HepG2 (cell line): ENCODE measurements at regions not wholly inside any gene's neighbourhood (a gene's known extent, or its start where the extent isn't known, plus 50 kb on each side); places are given as distances from the start of the nearest gene placed in this dataset.

Experiments
- ATAC-seq: fragments of 200-7000 bp; cut with Tn5 transposase; 3 replicates; pipeline ENCODE4 v1.9.1; 2020; ENCODE audit warnings: mild to moderate bottlenecking, moderate library complexity
- BruUV-seq: library from RNA; stranded (reverse); fragments of 400-500 nt; replicated peaks from 2 replicates; lab custom pipeline; 2021; lab: Mats Ljungman, UMichigan
- CTCF ChIA-PET: fragments of 300-600 bp; formaldehyde crosslinking; extraction: SDS; loops from one replicate; lab custom pipeline; 2021; ENCODE audit warnings: low total read pairs, inconsistent platforms, low intra/inter-chr PET ratio; lab: Yijun Ruan, JAX
- POLR2A ChIA-PET: fragments of 350-600 bp; sonication (Branson Sonifier 250); formaldehyde crosslinking; loops from one replicate; lab custom pipeline; 2020; ENCODE audit warnings: antibody characterized with exemption, inconsistent platforms; lab: Yijun Ruan, JAX
- DNase-seq: peaks from one replicate; pipeline ENCODE4 v3.0.0-alpha.2; 2015; ENCODE audit warnings: low spot score
- FAIRE-seq: peaks from 3 replicates; lab custom pipeline; 2011; peaks lifted over from hg19 to GRCh38; lab: Jason Lieb, UNC
- H2AFZ ChIP-seq: one replicate; pipeline ENCODE4 v1.6.1; 2011; ENCODE audit warnings: low read length, inconsistent platforms
- H3K27ac ChIP-seq: fragments of 300-600 bp; 3 replicates; pipeline ENCODE4 v1.8.0; 2011; ENCODE audit warnings: mixed run types, mild to moderate bottlenecking, mixed read lengths, low read length, inconsistent platforms; ENCODE audit not compliant: insufficient read depth; ENCODE audit errors: extremely low read length
- H3K27me3 ChIP-seq, 2 experiments: fragments of 200-600 bp in 1 of 2; 2 replicates in 1 of 2; 3 replicates in 1 of 2; pipeline versions ENCODE4 v1.6.0 to v1.8.0; 2011; ENCODE audit warnings: low read length in 2 of 2, mild to moderate bottlenecking in 2 of 2, moderate library complexity in 2 of 2, inconsistent platforms in 1 of 2; ENCODE audit not compliant: insufficient read depth in 2 of 2, control insufficient read depth in 1 of 2
- H3K36me3 ChIP-seq, 2 experiments: fragments of 200-600 bp in 1 of 2; replicated peaks in 1 of 2; 2 replicates in 1 of 2; 3 replicates in 1 of 2; pipeline versions ENCODE4 v1.5.1 to v1.8.0; 2011; ENCODE audit warnings: low read length in 2 of 2, inconsistent platforms in 1 of 2; ENCODE audit not compliant: insufficient read depth in 2 of 2, control insufficient read depth in 1 of 2
- H3K4me1 ChIP-seq: 2 replicates; pipeline ENCODE4 v1.5.1; 2012; ENCODE audit warnings: low read length, inconsistent platforms; ENCODE audit not compliant: insufficient read depth
- H3K4me2 ChIP-seq: 2 replicates; pipeline ENCODE4 v1.6.0; 2011; ENCODE audit warnings: low read depth, low read length, inconsistent platforms
- H3K4me3 ChIP-seq, 3 experiments: fragments of 200-600 bp in 1 of 3; sonication (generic), shearing (Covaris generic) in 1 of 3; replicated peaks in 1 of 3; 2 replicates each; pipeline ENCODE4 v1.5.1; 2011 to 2016; ENCODE audit warnings: low read length in 3 of 3, inconsistent platforms in 2 of 3, low read depth in 2 of 3, mild to moderate bottlenecking in 2 of 3, control low read depth in 1 of 3, mixed read lengths in 1 of 3; ENCODE audit not compliant: insufficient read depth in 1 of 3
- H3K79me2 ChIP-seq: one replicate; pipeline ENCODE4 v1.6.1; 2011; ENCODE audit warnings: low read length, inconsistent platforms; ENCODE audit not compliant: insufficient read depth
- H3K9ac ChIP-seq: 2 replicates; pipeline ENCODE4 v1.6.0; 2011; ENCODE audit warnings: mild to moderate bottlenecking, low read depth, low read length, inconsistent platforms; ENCODE audit not compliant: insufficient read depth
- H3K9me3 ChIP-seq: 2 replicates; pipeline ENCODE4 v1.5.1; 2012; ENCODE audit warnings: mild to moderate bottlenecking, low read length
- H4K20me1 ChIP-seq: 2 replicates; pipeline ENCODE4 v1.6.0; 2011; ENCODE audit warnings: inconsistent platforms, mild to moderate bottlenecking, low read length, moderate library complexity; ENCODE audit not compliant: insufficient read depth
- CREM ChIP-seq, 2 experiments: sonication (generic) in 1 of 2; formaldehyde crosslinking in 1 of 2; IDR thresholded peaks; 2 replicates each; pipeline versions ENCODE4 v1.4.0 to v1.6.1; 2016 to 2020; ENCODE audit warnings: antibody characterized with exemption in 1 of 2, mild to moderate bottlenecking in 1 of 2, missing genetic modification reagents in 1 of 2
- ETV6 ChIP-seq: sonication (generic); formaldehyde crosslinking; conservative IDR thresholded peaks from 2 replicates; pipeline ENCODE4 v1.4.0; 2020; ENCODE audit warnings: missing genetic modification reagents
- NFRKB ChIP-seq: fragments of 450-650 bp; IDR thresholded peaks from 2 replicates; pipeline ENCODE4 v1.6.1; 2017
- PAF1 ChIP-seq: IDR thresholded peaks from 2 replicates; pipeline ENCODE4 v1.6.1; 2016; ENCODE audit warnings: missing genetic modification reagents, missing compliant biosample characterization
- REPIN1 ChIP-seq: sonication (generic); formaldehyde crosslinking; IDR thresholded peaks from 2 replicates; pipeline ENCODE4 v1.8.0; 2022; ENCODE audit warnings: missing genetic modification reagents, low read depth, mild to moderate bottlenecking, borderline replicate concordance
- SALL1 ChIP-seq: sonication (generic); formaldehyde crosslinking; IDR thresholded peaks from 2 replicates; pipeline ENCODE4 v1.8.0; 2022; ENCODE audit warnings: mild to moderate bottlenecking, missing genetic modification reagents
- SKIL ChIP-seq: sonication (generic); formaldehyde crosslinking; IDR thresholded peaks from 2 replicates; pipeline ENCODE4 v1.8.0; 2022; ENCODE audit warnings: missing genetic modification reagents, mild to moderate bottlenecking, moderate library complexity, borderline replicate concordance
- TAF1 ChIP-seq: sonication (generic); formaldehyde crosslinking; IDR thresholded peaks from 2 replicates; pipeline ENCODE4 v1.4.0; 2020; ENCODE audit warnings: missing genetic modification reagents
- ZFP90 ChIP-seq: sonication (generic); formaldehyde crosslinking; IDR thresholded peaks from 2 replicates; pipeline ENCODE4 v1.8.0; 2022; ENCODE audit warnings: missing genetic modification reagents, mild to moderate bottlenecking, inconsistent platforms, borderline replicate concordance
- ZNF136 ChIP-seq: sonication (generic); formaldehyde crosslinking; IDR thresholded peaks from 2 replicates; pipeline ENCODE4 v1.8.1; 2022; ENCODE audit warnings: low read depth, mild to moderate bottlenecking, moderate library complexity, missing genetic modification reagents
- ZNF432 ChIP-seq: sonication (generic); formaldehyde crosslinking; IDR thresholded peaks from 2 replicates; pipeline ENCODE4 v1.5.0; 2020; ENCODE audit warnings: missing genetic modification reagents, mild to moderate bottlenecking, borderline replicate concordance
- ZNF530 ChIP-seq: sonication (generic); formaldehyde crosslinking; IDR thresholded peaks from 2 replicates; pipeline ENCODE4 v1.5.0; 2020; ENCODE audit warnings: low read depth, mild to moderate bottlenecking, missing genetic modification reagents
- ZNF547 ChIP-seq: sonication (generic); formaldehyde crosslinking; IDR thresholded peaks from 2 replicates; pipeline ENCODE4 v1.5.1; 2020; ENCODE audit warnings: mild to moderate bottlenecking, missing genetic modification reagents
- ZNF776 ChIP-seq: sonication (generic); formaldehyde crosslinking; IDR thresholded peaks from 2 replicates; pipeline ENCODE4 v1.4.0; 2020; ENCODE audit warnings: mild to moderate bottlenecking, missing genetic modification reagents
- WGBS: methylation state at CpG from one replicate; pipeline ENCODE4 v1.1.6; 2017; ENCODE audit warnings: low lambda C conversion rate; 5-methylcytosine and 5-hydroxymethylcytosine counted together
- in situ Hi-C: cut with HindIII; loops from 2 replicates; pipeline ENCODE4 v1.10.0; 2017; ENCODE audit warnings: low pct_unique_long_range_greater_than_20kb; ENCODE audit not compliant: extremely low pct_ligation_motif_present
- intact Hi-C: fragments of 100-400 bp; cut with micrococcal nuclease; formaldehyde crosslinking; loops from one replicate; pipeline ENCODE4 v1.10.0; 2022; ENCODE audit not compliant: unreplicated experiment
- TF ChIP-seq, protein P1 (sequence below): sonication (generic); formaldehyde crosslinking; IDR thresholded peaks from 2 replicates; pipeline ENCODE4 v1.5.0; 2020; ENCODE audit warnings: mild to moderate bottlenecking, missing genetic modification reagents
- TF ChIP-seq, protein P2 (sequence below): sonication (generic); formaldehyde crosslinking; IDR thresholded peaks from 2 replicates; pipeline ENCODE4 v1.4.0; 2020; ENCODE audit warnings: missing genetic modification reagents

GRCh38 chrX:20372533-20372932 is 105.8 kb upstream of the RPS6KA3 start (continued):
- TF ChIP-seq SKIL (CRISPR knock-in tag), result no peak
- TF ChIP-seq, protein P1, sequence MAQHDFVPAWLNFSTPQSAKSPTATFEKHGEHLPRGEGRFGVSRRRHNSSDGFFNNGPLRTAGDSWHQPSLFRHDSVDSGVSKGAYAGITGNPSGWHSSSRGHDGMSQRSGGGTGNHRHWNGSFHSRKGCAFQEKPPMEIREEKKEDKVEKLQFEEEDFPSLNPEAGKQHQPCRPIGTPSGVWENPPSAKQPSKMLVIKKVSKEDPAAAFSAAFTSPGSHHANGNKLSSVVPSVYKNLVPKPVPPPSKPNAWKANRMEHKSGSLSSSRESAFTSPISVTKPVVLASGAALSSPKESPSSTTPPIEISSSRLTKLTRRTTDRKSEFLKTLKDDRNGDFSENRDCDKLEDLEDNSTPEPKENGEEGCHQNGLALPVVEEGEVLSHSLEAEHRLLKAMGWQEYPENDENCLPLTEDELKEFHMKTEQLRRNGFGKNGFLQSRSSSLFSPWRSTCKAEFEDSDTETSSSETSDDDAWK (CRISPR knock-in tag), result no peak
- no peak for TF ChIP-seq SALL1 (CRISPR knock-in tag)
- no peak for TF ChIP-seq ZNF776 (CRISPR knock-in tag)
- TF ChIP-seq TAF1 (CRISPR knock-in tag), result no peak
- no peak for TF ChIP-seq ZNF136 (CRISPR knock-in tag)
- no peak for TF ChIP-seq CREM (IDR thresholded peaks at IDR 0.05)
- no peak for TF ChIP-seq CREM (CRISPR knock-in tag; IDR thresholded peaks at IDR 0.05)
- TF ChIP-seq PAF1, result no peak
- TF ChIP-seq REPIN1 (CRISPR knock-in tag), result no peak
- no peak for TF ChIP-seq ZNF547 (CRISPR knock-in tag)
- TF ChIP-seq, all 625 proteins: peak for 0

DNA sequence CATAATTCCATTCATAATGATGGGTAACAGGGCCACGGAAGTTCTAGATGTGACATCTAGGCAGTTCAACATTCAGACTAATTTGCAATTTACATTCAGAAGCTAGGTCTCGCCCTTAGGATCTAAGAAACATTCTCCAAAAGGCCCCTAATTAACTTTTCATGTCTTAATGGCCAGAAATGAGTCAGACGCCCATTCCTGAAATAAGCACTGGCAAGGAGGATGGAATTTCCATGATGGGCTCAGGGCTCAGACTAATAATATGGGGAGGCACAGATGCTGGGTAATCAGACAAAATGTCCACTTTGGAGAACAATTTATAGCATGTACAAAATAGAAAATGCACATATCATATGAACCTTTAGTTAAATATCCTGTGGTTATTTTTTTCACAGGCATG is 102.8 kb upstream of the RPS6KA3 start:
- no peaks in the 10 kb centered on the region for H3K36me3 ChIP-seq
- in situ Hi-C loops, result loop anchor here (10.0 kb wide), 1 partner anchor 105 kb away; the partner anchor contains the start of gene RPS6KA3
- CTCF ChIA-PET, result no interaction called here
- H2AFZ ChIP-seq, result no peak overlapping the region
- no peaks in the 10 kb centered on the region for H4K20me1 ChIP-seq
- no peak for DNase-seq
- H3K9ac ChIP-seq, result no peak overlapping the region
- H3K4me3 ChIP-seq, result no peak overlapping the region
- H3K27me3 ChIP-seq, result no peaks in the 10 kb centered on the region
- H3K4me1 ChIP-seq, result peaks cover 30% of the 10 kb centered on the region
- intact Hi-C loops, result no loop called here
- no peak for FAIRE-seq
- TF ChIP-seq, protein P2, sequence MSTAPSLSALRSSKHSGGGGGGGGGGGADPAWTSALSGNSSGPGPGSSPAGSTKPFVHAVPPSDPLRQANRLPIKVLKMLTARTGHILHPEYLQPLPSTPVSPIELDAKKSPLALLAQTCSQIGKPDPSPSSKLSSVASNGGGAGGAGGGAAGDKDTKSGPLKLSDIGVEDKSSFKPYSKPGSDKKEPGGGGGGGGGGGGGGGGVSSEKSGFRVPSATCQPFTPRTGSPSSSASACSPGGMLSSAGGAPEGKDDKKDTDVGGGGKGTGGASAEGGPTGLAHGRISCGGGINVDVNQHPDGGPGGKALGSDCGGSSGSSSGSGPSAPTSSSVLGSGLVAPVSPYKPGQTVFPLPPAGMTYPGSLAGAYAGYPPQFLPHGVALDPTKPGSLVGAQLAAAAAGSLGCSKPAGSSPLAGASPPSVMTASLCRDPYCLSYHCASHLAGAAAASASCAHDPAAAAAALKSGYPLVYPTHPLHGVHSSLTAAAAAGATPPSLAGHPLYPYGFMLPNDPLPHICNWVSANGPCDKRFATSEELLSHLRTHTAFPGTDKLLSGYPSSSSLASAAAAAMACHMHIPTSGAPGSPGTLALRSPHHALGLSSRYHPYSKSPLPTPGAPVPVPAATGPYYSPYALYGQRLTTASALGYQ, result no peak
- TF ChIP-seq NFRKB (no peak), ZNF432 (no peak), ZNF530 (CRISPR knock-in tag) (no peak), ETV6 (CRISPR knock-in tag) (no peak), ZFP90 (no peak)
- no peaks in the 10 kb centered on the region for H3K9me3 ChIP-seq
- BruUV-seq, result no TSS peak
- H3K27ac ChIP-seq, result no peak overlapping the region
- WGBS, result 100% methylated on average over 3 of the region's 3 CpGs
- ATAC-seq, result no peak
- POLR2A ChIA-PET, result no interaction called here
- no peak overlapping the region for H3K4me2 ChIP-seq
- no peaks in the 10 kb centered on the region for H3K79me2 ChIP-seq
